ENCODE measurements at regions not wholly inside any gene's neighbourhood (a gene's known extent, or its start where the extent isn't known, plus 50 kb on each side); places are given as distances from the start of the nearest gene placed in this dataset.

DNA sequence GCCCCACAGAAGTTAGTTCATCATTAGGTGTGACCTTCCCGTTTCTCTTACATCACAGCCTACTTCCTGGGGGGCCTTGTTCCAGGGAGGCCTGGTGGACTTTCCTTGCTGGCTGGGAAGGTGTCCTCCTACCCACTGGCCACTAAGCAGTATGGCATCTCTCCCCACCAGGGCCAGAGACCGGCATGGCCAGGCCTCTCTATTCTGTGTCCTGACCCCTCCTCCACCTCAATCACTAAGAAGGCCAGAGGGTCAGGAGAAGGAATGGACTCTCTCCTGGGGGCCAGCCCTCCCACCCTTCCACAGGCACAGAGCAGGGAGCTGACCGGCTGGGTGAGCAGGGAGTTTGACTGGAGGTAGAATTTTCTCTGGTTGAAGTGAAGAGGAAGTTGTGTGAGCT, 81.9 kb downstream of the PJA1 start:
- no peak for DNase-seq

DNA sequence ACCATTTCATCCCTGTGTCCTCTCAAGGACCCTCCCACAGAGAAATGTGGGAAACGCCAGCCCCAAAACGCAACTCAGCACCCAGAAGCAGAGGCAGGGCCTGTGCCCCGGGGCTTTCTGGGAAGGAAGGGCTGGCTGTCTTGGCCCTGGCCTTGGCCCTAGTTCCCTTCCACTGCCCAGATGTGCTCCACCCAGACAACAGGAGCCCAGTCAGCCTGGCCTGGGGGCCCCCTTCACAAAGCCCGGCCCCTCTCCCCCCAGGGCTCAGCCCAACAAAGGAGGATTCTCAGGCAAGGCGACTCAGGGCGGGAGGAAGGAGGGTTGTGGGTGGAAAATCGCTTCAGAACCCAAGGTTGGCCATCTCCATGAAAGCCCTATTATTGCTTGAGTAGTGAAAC, 82.5 kb downstream of the PJA1 start:
- DNase-seq = no peak

DNA sequence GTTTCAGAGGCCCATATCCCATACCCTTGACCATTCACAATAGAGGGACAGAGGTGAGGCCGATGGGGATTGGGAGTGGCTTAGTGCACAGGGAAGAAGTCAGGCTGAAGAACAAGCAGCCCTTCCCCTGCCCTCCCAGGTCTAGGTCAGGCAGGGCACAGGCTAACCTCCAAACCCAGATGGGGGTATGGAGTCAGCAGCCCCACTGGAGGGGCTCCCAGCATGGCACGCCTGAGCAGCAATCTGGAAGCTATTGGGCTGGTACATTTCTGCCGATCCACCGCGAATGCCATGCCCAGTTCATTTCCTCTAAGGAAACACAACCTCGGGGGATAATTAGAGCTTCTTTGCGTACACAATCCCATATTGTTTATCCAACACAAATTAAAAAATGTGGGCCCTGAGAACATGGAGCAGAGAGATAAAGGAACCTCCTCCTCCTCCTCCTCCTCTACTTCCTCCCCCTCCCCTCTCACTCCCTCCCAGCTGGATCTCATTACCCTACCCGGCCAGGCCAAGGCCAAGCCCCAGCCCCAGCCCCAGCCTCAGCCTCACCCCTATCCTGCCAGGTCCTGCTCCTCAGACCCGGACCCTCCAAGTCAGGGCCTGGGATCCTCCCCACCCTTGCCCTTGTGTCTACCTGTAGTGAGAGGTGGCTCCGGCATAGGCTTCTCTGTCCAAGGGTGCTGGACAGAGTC, 83.0 kb downstream of the PJA1 start:
- DNase-seq = no peak

DNA sequence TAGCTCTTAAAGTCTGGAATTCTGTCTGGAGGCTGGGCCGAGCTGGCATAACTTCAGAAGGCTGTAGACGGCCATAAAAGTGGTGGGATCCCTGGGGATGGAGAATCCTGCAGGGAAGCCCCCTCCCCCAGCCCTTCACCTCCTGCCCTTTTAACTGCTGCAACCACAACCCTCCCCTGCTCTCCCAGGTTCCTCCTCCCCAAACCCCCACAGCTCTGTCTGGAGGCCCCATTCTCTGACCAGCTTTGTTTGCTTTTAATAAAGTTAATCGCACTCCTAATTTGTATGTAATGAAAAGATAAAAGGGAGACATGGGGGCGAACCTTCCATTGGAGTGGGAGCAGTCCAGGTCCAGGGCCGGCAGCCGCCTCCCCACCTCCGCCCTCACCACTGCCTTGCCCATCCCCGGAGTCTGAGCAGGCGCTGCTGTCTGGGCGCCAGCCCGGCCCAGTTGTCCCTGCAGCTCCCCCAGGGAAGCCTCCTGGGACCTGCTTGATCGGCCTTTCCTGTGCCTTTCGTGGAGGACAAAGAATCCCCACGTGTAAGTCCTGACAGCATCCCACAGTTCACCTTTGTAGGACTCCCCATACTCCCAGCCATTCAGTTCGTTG, 84.3 kb downstream of the PJA1 start:
- DNase-seq = no peak

DNA sequence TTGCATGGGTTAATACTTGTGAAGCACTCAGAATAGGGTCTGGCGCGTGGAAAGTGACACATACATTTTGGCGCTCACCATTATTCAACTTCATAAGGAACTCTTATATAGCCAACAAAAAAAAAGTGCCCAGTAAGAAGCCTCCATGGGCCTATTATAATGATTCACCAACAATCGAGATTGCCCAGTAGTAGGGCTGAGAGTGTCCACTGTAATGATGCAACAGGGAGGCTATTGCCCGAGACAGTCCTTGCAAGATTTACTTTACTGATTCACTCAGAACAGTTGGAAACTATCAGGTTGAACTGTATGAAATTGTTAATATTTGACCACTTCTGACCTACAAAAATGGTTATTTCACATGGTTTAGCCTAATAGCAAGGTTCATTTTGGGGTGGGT, 86.0 kb downstream of the PJA1 start:
- DNase-seq = no peak

DNA sequence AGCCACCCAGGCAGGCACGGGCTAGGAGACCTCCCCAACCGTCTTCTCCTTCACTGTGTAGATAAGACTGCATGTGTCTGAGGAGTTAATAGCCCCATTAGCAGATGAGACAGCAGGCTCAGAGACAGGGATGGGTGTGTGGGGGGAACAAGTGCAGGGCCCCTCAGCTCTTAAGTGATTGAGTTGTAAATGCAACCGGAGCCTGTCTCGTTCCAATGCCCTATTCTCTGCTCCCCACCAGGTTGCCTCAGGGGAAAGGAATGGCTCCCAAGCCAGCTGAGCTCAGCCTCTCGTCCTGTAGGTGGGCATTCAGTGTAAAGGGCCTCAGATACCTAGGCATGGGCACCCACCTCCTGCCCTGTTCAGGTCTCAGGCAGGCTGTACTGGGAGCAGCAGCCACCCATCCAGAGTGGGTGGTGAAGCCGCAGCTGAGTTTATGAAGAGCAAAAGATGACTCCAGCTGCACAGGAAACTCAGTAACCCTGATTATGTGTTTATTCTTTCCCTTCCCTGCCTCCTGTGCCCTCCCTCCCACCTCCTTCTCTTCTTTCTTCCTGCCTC, 87.3 kb downstream of the PJA1 start:
- DNase-seq = no peak

DNA sequence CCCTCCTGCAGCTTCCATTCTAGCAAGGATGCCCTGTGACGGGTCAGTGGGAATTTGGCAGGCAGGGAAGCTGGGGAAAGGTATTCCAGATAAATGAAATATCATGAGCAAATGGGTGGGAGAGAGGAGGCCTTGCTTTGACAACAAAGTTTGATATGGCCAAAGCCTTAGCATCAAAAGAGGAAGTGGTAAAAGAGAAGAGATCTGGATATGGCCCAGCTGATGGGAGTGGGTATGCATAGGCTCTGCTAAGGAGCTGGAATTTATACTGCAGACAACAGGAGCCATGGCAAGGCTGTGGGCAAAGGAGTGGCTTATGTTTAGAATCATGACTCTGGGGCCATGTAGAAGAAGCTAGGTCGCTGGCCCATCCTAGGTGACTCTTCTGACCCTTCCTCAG, 89.2 kb downstream of the PJA1 start:
- DNase-seq = no peak

DNA sequence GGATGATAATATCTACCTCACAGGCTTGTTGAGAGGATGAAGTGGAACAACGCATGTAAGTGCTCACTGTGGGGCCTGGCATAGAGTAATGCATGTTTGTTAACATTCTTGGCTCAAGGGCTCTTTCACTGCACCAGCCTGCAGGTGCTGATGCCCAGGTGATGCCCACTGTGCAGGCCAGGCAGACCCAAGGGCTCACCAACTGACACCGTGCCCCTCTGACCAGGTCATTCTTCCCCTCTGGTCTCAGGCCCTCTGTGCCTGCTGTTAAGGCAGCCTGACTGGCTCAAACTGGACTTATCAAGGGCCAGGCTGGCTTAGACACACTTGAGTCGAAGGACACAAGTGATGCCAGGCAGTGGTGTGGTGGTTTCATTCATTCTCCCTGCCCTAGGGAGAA, 90.5 kb downstream of the PJA1 start:
- no peak for DNase-seq

DNA sequence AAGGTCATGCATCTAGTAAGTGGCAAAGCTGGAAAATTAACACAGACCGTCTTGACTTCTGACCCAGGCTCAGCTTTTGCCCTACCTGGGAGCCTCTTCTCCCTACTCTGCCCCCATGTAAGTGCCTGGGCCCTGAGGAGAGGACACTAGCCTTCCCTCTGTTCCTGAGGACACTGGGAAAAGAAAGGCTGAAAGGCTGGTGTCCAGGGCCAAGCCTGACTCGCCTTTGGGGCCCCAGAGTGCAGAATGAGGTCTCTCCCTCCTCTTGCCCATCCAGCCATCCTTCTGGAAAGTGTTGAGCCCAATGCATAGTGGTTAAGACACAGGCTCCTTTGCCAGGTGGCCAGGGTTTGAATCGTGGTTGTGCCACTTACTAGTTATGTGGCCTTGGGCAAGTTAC, 91.5 kb downstream of the PJA1 start:
- no peak for DNase-seq

DNA sequence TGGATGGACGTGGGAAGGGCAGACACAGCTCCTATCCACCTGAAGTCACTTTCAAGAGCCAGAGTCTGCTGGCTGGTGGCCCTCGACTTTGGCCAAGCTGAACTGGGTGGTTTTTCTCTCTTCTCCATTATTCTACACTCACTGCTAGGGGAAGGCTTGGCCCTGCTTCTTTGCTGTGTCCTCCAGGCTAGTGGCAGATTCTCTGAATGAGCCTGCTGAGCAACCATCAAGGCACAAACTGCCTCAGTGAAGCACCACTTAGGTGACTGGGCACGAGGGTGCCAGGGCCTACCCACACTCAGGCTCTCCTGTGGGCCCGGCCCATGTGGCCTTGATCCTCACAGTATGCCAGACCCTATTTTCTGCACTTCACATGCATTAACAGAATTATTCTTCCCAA, 92.0 kb downstream of the PJA1 start:
- no peak for DNase-seq

DNA sequence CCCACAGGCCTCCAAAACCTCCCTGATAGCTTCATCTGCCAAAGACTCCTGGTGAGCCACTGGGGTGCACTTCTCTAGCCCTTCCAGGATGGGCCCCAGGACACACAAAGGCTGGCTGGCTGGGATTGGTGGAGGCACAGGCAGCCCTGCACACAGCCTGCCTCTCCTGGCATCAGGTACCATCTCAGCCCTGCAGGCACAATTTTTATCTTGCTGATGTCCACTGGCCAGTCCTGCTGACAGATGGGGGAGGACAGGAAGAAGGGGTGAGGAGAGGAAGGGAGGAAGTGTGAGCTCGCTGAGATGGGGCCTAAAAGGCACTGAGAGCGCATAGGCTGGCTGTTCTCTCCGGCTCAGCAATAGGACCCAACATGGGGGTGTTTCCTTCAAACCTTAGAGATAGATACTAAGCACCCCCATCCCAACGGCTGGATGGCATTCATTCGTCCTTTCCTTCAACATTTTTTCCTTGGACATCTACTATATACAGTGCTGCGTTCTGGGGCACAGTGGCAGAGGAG, 92.7 kb downstream of the PJA1 start:
- DNase-seq = no peak

DNA sequence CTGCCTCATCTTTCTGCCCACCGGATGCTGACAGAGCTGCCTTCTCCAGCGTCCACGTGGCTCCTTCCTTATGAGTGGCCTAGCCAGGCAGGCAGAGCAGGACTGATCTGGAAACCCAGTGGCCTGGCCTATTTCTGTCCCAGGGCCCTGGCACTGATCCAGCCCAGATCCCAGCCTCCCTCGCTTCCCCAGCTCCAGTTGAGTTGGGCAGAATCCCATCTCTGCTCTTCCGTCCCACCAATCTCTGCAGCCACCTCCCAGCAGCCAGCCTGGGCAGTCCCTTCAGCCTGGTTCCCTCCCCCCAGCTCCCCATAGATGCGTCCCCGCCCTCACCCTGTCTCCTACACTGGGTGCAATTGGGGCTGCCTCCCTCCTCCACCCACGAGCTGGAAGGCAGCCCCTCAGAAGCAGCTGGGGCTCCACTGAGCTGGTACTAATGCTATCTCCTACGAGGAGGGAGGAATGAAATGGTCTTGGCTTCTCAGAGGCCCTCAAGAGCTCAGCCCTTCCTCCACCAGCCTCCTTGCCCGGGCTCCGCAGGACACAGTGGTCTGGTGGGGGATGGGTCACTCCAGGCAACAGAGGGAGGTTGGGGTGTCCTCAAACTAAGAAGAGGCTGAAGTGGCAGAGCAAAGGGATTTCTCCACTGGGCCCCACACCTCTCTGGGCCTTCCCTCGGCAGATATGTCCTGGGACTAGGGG, 94.2 kb downstream of the PJA1 start:
- no peak for DNase-seq

DNA sequence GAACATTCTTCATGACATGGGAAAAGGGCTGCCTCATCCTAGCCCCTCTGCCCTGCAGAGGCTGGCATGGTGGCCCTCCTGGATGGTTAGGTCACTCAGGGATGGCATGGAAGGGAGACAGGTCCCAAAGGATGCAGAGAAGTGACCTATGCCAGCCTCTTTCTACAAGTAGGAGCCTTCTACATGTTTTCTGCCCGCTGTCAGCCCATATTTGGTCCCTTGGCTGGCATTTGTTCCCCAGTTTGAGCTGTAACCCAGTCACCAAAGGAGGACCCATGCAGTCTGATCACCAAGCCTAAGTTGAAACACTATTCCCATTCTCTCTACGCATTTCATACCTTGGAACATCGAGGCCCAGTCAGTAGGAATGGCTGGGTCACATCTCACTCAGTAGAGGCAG, 95.4 kb downstream of the PJA1 start:
- no peak for DNase-seq

DNA sequence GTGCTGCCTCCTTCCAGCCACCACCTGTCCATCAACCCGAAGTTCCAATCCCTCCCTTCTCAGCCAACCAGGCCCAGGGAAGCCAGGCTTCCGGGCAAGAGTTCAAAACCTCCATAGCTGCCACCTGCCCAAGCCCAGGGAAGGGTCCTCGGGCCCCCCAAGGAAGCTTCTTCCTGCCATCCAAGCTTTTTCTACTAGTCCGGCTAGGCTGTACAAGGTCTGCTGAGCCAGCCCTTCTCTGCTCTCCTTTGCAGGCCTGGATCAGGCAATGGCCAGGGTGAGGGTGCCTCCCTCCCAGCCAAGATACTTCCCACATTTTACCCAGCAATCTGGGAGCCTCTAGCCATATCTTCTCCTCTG, 96.2 kb downstream of the PJA1 start:
- no peak for DNase-seq

DNA sequence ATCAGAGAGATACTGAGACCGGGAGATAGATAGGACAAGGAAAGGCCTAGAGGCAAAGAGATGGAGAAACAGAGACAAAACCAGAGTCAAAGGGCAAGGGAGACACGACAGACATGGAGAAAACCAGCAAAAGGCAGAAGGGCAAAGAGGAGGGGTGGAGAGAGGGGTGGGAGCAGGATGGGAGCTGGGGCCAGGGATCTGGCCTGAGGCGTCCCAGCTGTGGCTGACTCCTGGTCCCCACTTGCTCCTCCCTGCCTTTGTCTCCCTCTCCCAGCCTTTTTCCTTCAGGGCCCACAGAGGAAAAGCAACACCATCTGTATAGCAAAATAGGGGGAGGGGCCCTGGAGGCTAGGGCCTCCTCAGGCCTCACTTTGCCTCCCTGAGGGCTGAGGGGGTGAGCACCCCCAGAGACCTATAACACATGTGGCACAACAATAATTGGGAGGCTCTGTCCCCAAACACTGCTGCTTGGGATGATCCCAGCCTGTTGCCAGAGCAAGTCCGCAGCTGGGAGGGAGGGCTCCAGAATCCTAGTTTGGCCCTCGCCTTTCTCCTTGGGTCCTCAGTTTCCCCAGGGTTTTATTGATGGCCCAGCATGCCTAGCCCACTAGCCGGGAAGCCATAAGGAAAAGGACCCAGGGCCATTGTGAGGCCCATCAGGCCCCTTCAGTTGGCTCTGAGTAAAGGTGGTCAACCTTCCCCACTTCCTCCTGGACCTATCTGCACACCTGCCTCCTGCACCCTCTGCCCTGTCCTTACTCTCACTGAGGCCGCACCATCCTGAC, 96.8 kb downstream of the PJA1 start:
- no peak for DNase-seq

DNA sequence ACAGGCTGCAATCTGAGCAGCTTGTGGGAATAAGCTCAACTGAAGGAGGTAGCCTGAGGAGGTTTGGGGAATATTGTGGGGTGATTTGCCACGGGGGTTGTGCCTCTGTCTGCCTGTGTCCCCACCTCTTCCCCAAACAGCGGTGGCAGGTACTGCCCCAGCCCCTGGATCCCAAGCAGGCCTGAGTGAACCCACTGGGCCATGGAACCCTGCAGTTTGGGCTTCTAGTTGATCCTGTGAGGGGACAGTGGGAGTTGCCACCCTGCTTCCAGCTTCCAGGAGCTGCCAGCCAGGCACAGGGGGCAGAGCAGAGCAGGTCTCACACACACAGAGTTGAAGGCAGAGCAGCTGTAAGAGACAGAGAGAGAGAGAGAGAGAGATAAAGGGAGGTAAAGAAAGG, 97.4 kb downstream of the PJA1 start:
- DNase-seq = no peak

DNA sequence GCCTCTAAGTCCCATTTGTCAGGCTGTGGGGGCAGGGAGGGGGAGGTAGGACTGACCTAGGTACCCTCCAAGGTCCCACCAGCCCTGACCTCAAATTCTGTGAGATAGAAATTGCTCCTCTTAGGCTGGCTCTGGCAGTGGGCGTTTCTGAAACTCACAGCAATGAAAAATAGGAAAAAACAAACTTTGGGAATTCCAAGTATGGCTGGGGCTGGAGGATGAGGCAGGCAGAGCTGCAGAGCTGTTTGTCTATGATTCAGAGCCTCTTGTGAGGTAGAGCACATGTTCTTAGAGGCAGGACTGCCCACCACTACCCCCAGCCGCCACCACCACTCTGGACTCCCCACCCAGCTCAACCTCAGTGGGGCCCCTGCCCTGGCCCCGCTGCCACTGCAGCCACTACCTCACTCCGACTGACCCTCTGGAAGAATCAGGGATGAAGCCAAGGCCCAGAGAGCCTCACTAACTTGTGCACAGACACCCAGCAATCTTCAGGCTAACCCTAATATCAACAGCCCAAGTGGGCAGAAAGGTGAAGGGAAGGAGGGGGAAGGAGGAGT, 98.2 kb downstream of the PJA1 start:
- no peak for DNase-seq

DNA sequence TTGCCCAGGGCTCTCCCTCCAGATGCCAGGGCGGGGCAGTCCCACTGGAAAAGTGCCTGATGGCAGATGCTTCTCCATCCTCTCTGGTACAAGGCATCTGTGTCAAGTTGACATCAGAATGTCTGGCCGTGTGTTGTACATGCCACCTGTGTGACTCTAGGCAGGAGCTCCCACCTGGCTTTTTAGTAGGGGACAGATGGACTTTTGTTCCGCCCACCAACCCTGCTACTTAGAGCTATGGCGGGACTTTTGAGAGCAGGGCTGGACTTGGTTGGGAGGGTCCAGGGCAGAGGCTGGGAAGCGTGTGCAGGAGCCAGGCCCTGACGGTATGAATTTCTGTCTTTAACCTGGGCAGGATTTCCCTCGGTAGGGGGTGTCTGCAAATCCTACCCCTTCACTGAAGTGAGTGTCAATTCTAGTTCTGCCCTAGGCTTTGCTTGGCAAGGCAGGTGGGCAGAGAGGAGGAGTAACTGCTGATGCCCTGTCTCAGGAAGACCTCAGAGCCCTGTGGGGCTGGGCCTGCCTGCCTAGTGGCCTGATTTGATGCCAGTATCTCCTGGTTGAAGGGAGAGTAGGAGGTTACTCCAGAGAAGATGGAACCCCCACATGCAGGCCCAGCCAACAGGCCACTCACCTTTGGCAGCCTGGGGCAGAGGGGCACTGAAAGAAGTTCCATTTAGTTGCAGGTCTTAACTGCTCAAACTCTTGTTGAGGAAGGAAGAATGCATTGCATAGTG, 99.1 kb downstream of the PJA1 start:
- no peak for DNase-seq

DNA sequence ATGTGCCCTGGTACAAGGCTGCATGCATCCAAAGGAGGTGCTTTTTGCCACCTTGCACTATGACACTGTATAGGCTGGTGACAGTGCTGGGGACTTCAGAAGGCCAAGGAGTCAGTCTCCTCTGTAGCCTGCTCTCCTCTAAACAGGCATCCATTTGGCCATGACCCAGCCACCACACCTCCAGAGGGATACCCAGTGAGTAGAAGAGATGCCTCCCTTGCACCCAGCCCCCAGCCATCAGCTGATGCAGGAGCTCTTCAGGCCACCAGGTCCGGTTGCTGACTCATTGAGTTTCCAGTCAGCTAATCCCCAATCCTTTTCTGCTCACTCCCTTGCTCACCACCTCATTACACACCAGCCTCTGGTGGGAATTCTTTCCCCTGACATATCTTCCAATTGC, 99.8 kb downstream of the PJA1 start:
- no peak for DNase-seq

DNA sequence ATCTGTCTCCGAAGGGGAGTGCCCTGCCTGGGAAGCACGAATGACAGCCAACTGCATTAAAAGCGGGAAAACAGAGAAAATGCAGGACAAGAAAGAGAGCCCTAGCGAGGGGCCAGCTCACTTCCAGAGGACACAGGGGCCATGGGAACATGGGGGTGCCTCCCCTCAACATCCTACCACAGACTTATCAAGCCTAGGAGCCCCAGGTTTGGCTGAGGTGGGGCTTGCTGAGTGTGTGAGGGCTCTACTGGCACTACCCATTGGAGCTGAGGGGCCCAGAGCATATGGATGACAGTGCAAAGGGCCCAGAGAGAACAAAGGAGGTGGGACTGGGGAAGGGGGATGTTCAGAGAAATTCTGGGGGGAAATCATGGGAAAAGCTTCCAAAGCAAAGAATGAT, 101.8 kb downstream of the PJA1 start:
- no peak for DNase-seq

DNA sequence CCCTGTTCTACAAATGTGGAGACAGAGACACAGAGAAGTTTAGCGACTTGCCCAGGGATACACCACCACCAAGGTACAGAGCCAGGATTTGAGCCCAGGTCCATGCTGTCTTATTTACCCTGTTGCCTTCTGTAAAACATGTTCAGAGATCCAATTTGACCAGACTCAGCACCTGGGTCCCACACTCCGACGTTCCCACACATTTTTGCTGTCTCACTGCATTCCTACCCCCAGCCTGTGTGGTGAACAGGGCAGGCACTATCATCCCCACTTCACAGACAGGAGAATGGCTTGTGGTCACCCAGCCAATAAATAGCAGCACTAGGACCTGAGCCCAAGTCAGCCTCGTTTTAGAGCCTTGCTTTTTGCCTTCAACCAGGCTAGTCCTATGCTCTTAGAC, 102.8 kb downstream of the PJA1 start:
- DNase-seq = no peak

Measured in DMS79 (cell line).